GM19238 (cell line): ENCODE measurements at regions not wholly inside any gene's neighbourhood (a gene's known extent, or its start where the extent isn't known, plus 50 kb on each side); places are given as distances from the start of the nearest gene placed in this dataset.
"Not testable (repeated sequence)": the region's sequence is repeated elsewhere in the genome, so short reads cannot be mapped to it uniquely, and the experiment has no call there.

Experiments used
- DNase-seq: peaks from one replicate; pipeline ENCODE4 v3.0.0; 2011; ENCODE audit warnings: low spot score; ENCODE audit not compliant: insufficient read length

DNA sequence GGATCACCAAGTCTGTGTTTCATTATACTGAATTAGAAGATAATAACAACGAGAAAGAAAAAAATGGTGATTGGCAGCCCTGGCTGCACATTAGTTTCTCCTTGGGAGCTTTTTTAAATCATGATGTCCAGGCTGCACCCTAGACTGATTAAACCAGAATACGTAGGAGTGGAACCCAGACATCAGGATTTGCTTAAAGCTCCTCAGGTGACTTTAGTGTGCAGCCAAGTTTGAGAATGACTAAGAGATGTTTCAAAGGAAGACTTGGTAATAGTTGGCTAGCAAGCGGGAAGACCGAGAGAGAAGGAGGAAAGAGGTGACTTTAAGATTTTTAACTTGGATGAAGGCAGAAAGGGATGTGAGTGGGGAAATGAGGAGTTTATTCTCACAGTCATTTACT is 71.4 kb upstream of the SERP2 start:
- DNase-seq = no peak

DNA sequence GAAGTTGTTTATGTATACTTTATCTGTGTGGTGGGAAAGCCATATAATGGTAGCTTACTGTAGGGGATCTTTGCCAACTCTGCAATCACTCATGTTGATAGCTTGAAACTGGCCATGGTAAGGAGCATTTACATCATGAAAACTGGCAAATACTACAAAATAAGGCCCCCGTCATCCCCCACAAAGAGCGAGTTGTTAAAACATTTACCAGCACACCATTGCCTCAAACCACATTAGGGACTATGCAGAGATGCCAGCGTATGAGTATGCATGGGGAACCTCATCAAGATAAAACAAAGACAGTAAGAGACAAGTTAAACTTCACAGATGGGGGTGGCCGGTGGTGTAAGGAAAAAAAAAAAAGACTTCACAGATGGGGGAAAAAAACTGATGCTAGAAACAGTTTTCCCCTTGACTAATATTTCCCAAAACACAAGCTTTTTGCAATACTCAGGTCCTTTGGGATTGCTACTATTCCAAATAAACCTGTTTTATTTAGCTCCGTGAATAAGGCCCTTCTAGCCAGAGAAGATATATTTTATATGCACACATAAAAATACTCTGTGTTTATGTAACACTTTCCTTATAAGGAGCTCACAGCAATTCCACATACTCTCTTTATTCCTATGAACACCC is 70.6 kb upstream of the SERP2 start:
- no peak for DNase-seq

DNA sequence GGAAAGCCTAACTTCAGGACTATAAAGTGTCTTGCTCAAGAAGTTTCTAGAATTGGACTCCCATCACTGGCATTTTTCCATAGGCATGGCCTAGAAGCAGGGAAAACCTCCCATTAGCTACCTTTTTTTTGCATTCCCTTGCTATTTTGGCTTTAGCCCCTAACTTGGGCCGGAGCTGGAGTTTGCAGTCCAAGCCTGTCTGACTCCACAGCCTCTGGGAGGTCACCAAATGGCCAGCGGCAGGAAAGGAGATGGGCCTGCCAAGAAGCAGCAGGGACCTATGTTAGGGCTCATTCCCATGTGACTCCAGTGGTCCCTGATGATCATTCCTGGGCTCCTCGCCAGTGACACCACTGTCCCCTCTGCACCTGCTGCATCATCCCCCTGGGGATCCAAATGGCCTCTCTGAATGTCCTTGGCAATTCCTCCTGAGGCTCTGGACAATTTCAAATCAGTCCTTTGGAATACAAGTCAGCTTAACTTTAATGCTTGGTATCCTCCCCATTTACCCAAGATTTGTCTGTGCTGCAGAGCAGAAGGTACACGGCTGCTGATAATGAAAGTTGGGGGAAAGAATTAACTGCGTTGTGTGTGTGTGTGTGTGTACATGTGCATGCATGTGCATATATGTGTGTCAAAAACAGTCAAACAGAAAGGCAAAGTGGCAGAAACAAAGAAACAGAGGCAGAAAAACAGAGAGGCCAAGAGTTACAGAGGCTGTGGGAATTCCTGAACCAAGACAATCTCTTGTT is 69.8 kb upstream of the SERP2 start:
- no peak for DNase-seq

DNA sequence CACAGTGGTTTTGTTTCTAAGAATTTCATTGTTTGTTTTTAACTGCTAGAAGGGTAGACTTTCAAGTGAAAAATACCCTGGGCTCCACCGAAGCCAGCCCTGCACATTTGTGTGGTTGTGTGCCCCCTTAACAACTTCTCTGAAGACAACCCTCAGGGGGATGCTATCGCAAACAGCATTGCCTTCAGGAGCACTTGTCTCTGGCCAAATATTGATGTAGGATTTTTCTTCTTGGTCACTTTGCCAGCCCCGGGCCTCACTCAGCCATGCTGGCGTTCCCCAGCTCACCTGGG is 69.2 kb upstream of the SERP2 start:
- no peak for DNase-seq

DNA sequence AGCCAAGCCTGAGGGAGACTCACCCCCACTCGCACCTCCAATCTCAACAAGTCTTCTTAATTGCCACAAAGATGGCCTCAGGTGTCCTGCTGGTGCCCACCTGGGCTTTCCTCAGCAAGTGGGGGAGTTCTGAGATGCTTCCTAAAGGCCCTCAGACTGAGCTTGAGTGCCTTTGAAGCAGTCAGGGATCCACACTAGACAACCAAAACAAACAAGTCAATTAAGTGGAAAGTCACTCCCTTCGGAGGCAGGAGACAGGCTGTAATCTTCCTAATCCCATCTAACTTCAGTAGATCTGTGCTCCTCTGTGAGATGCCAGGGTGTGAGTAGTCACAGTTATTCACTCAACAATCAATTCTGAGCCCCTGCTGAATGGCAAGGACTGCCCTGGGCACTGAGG is 68.3 kb upstream of the SERP2 start:
- no peak for DNase-seq

DNA sequence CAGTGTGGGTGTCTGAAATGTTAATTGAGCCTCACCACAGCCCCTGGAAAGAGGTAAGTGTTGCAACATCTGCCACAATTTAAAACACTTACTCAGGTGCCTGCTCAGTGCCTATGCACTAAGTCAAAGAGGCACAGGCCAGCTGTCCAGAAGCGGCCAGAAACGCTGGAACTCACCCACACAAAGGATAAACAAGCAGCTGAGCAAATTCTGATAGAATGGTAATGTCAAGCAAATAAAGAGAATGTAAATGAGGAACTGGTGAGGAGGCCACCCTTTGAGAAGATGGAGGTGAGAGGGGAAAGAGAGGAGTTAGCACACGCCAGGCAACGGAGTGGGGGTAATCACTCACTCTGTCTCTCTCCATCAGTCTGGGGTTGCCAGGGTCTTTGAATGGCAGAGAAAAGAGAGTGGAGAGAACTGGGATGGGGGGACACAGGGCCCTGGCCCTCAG is 67.7 kb upstream of the SERP2 start:
- no peak for DNase-seq

DNA sequence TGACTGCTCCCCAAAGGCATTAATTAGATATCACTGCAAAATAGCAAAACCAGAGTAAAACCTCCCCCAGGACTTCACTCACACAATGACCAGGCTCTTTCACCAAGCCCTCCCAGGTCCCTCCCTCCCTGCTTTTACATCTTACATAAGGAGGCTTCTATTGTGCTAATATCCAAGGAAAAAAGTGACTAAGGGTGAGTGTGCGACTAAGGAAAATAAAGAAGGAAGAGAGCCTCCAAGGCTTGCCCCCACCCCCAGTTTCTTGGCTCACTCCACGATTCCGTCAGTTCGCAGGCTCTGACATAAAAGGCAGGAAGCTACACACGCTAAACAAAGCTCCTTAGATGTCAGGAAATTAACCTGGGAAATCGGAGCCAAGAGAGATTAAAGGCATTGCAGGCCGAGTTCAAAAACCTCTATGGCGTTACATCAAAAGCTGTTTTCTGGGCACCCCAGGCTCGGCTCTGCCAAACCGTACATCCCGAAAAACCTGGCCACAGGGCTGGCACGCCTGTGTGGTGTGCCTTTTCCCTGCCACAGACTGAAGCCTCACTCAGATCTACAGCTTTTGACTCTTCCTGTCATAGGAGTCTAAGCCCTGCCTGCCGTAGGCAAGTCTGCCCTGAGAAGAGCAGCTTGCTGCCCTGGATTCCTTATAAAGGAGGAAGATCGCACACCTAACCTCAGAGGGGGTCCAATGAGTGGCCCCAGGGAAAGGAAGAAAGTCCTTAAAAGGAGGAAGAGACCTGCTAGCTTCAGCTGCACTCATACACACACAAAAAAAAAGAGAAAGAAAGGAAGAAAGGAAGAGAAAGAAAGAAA is 67.0 kb upstream of the SERP2 start:
- no peak for DNase-seq

DNA sequence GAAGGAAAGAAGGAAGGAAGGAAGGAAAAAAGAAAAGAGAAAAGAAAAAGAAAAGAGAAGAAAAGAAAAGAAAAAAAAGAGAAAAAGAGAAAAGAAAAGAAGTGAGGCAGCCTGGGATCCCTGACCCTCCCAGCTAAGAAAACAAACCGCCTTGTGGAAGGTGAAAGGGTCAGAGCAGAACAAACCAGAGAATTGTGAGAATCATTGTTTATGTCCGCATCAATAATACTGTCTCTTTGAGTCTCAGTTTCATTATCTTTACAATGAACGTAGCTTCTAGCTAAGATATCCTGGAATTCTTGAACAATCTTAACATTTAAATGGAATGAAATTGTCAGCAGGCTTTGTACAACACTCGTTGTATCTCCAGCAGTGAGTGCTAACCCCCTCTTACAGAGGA is 66.4 kb upstream of the SERP2 start:
- DNase-seq = no peak

DNA sequence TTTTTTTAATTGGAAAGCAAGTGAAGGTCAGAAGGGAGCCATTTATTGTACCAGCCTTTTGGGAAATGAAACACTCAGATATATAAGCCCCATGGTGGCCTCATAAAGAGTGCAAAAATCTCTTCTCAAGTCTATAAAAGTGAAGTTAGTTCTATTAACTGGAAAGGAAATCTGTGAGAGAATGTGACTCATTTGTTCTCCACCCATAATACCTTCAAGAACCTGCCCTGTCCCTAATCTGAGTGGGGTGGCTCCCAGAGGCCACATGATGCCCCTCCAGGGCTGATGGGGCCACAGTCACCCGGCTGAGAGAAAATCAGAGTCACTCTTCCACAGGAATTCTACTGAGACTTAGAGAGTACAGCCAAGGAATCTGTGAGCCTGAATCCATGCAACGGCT is 65.8 kb upstream of the SERP2 start:
- DNase-seq = no peak

DNA sequence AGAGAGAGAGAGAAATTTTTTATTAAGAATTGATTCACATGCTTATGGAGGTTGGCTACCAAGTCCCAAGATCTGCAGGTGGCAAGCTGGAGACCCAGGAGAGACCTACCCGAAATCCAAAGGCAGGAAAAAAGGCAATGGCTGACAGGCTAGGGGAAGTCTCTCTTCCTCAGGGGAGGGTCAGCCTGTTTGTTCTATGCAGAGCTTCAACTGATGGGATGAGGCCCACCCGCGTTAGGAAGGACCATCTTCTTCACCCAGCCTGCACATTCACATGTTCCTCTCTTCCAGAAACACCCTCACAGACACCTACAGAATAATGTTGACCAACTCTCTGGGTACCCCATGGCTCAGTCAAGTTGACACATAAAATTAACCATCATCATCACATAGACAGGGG is 65.3 kb upstream of the SERP2 start:
- no peak for DNase-seq

DNA sequence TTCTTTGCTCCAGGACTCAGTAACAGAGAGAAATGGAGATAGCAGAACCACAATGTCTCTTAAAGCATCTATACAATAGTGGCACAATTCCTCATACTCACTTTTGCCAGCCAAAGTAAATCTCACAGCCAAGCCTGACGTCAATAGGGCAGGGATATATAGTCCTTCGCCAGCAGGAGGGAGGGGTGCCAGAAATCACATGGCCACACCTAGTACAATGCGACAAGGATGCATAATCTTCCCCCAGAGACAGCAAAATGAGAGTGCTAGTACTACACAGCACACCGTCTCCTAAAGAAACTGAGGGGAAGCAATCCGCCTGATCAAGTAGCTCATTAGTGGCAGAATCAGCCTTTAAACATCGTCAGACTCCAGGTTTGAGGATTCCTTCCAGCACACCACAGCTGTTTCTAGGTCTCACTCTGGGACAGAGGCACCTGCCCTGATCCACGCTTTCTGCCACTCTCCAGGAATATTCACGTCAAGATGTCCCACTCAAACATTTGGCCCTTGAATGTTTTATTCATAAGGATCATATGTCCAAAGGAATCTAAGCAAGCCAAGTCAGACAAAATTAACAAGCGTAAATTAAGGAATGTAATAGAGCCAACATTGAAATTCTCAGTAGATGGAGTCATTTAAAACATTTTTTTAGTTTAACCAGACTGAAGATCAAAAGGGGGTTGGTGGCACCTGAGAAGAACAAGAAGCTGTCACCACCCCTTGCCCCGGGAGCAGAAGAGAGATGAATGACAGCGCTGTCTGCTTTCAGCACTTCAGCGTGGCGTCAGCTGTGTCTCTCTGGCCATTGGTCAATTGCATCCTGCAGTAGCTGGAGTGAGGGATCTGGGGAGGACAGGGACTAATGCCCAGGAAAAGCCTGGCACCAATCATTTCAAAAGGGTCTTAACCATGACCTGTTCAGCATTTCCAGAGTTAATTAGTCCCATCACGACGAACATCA is 63.5 kb upstream of the SERP2 start:
- no peak for DNase-seq

DNA sequence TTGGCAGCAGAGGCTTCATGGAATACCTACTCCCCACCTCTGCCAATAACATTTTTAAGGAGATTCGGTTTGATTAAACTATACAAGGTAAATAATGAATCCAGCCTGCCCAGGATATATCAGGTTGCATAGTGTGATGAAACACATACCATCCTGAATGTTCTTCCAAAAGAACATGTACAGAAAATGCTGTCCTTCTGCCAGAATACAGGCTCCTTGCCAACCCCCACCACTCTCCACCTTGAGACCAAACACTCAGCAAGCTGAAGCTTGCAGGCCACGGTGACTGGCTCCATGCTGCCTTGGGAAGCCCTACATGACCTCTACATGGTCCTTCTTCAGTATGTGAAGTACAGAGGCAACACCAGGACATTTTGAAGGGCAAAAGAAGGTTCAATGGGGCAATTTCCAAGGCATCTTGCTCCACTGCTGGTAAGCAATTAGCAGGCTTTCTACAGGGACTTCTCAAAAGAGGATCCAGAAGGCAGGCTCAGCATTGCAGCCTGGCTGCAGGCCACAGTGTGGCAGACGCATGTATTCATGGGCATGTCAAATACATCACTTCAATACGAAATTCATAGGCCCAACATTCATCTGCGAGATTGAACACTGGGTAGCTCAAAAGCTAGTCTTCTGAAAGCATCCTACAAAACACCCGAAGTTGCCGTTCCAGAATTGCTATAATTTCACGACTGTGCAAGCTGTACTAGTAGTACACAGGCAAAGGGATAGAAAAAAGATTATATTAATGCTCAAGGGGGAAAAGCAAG is 62.4 kb upstream of the SERP2 start:
- no peak for DNase-seq

DNA sequence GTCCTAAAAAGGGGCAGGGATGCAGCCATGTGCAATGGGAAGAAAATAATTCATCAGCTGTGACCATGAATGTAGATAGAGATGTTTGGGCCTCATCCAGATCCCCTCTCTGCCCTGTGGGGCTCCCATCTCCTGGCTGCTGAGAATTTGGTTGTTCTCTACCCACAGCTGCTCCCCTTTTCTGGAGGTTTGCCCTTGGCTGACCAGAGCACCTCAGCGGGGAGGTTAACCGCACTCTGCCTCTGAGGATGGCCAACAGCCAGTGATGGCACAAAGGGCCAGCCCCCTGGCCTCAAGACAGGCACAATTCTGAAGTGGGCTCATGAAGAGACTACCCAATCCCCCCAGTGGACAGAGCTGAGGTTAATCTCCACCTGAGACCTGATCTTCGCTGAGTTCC is 61.5 kb upstream of the SERP2 start:
- DNase-seq = no peak

DNA sequence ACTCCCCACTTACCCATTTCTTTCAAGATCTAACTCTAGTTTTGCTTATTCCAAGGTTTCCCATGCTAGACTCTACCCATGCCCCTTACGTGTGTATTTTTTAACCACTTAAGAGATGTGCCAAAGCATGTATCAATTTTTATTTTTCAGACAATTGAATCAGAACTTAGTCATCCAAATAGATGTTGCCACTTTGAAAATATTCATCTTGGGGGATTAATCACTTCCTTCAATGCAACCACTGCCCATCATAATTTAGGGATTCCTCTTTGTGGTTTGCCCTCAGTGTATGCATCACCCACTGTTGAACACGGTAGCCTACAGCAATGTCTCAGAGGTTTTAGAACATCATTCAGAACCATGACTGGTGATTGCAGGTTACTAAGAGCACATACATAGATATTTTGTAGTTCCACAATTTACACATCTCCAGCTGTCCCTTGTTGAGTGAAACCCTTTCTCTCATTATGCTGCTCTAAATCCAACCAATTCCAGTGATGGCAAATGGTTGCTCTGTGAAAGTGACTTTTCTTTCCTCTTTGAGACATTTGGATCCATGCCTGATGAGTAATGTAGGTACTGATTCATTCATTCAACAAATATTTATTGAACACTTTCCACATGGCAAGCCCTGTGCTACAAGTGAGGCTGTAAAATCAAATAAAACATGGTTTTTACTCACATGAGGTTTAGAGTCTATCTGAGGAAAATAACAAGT is 60.6 kb upstream of the SERP2 start:
- DNase-seq = no peak

DNA sequence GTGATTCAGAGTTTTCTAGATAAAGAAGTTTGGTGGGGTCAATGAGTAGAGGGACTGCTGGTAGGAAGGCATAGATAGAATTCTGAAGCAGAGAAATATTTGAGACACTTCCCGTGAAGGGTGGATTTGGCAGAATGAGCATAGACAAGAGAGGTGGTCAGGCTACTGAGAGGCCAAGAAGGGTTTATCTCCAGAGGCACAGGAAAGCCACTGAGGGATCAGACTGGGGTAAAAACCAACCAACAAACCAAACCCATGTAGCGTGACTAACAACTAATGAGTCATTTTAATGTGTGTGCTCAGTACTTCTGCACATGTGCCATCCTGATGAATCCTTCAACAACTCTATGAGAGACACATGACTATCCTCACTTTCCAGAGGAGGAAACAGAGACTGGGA is 60.0 kb upstream of the SERP2 start:
- no peak for DNase-seq

DNA sequence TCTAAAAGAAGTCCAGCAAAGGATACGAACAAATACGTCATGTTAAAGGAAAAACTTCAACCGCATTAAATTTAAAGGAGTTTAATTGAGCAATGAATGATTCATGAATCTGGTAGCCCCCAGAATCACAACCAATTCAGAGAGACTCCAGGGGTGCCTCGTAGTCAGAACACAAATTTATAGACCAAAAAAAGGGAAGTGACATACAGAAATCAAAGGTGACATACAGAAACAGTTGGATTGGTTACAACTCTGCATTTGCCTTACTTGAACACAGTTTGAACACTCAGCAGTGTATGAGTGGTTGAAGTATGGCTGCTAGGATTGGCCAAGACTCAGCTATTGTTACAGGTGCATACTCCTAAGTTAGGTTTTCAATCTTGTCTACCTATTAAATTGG is 59.5 kb upstream of the SERP2 start:
- DNase-seq = not testable (repeated sequence)

DNA sequence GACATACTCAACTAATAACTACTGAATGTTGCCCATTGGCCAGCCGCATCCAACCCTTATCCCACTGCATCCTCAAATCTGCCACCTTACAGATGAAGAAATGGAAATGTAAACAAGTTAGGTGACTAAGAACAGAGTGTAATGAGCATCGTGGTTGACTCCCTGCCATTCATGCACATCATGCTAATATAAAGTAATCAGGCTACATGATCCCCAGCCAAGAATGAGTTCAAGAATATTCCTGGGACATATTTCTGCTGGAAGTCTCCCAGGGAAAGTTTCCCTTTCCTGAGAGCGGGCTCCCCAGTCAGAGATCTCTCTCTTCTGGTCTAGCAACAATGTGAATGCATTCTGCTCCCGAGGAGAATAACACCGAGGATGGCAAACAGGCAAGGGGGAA is 55.9 kb upstream of the SERP2 start:
- DNase-seq = no peak

DNA sequence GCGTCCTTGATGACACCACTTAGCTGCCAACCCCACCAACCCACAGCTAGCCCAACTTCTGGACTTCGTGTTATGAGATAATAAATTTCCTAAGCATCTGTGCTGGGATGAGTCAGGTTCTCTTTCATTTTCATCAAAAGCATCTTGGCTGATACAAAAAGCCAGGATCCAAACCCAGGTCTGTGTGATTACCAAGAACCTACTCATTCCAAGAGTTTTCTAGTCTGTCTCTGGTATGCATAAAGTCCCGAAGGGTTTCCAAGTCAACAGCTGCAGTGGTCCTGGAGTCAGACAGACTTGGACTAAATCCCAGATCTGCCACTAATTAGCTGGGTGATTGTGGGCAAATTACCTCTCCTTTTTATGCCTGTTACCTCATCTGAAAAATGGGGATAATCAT is 55.5 kb upstream of the SERP2 start:
- no peak for DNase-seq

DNA sequence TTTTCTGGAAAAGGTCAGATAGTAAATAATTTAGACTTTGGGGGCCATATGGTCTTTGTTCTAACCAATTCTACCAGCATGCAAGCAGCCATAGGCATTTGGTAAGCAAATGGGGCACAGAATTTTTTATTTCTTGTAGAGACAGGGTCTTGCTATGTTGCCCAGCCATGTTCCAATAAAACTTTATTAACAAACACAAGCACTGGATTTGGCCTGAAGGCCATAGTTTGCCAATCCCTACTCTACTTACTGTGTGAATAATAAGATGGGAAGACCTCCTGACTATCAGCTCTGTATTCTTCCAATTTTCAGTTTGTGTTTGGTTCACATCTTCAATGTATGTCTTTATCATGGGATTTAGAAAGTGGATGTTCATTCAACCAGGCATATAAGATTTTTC is 53.0 kb upstream of the SERP2 start:
- no peak for DNase-seq

DNA sequence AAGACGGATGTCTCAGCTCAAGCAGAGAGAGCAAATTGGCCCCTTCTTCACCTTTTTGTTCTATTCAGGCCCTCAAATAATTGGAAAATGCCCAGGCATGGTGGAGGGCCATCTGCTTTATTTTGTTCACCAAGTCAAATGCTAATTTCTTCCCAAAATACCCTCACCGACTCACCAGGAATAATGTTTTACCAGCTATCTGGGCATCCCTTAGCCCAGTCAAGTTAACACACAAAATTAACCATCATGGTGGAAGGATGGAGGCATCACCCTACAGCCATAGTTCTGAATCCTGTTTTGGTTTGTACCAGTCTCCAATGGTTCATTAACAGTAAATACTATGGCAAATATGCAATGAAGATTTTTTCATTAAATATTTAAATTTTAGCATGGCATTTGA is 51.7 kb upstream of the SERP2 start:
- DNase-seq = no peak
